ENCODE measurements at regions not wholly inside any gene's neighbourhood (a gene's known extent, or its start where the extent isn't known, plus 50 kb on each side); places are given as distances from the start of the nearest gene placed in this dataset.

GRCh38 chr2:176490061-176490861 lies 221.0 kb downstream of the MTX2 start:
- H2AFZ ChIP-seq: peak overlapping the region; percentile 40
- peak overlapping the region; percentile 69 for H3K4me2 ChIP-seq
- WGBS (ENCODE audit: low lambda C conversion rate, missing lambda C conversion rate): 37% methylated on average over 47 of the region's 47 CpGs
- H3K36me3 ChIP-seq (replicated peaks; ENCODE audit: insufficient read depth, low read depth): no peaks in the 10 kb centered on the region
- no peak overlapping the region for H3K4me3 ChIP-seq
- H3K4me1 ChIP-seq (ENCODE audit: insufficient read depth): peaks cover 18% of the 10 kb centered on the region
- H3K27me3 ChIP-seq: no peaks in the 10 kb centered on the region
- peak overlapping the region; percentile 69 for H3K27ac ChIP-seq
- DNase-seq (ENCODE audit: low spot score): peak; percentile 49
- no peaks in the 10 kb centered on the region for H4K20me1 ChIP-seq (ENCODE audit: insufficient read depth, poor library complexity, severe bottlenecking)
- H3K9me2 ChIP-seq (replicated peaks; ENCODE audit: insufficient read depth): no peaks in the 10 kb centered on the region
- no peaks in the 10 kb centered on the region for H3K9me3 ChIP-seq (ENCODE audit: low read depth)
- no peaks in the 10 kb centered on the region for H3K79me2 ChIP-seq
- no peak for TF ChIP-seq CTCF (IDR thresholded peaks at IDR 0.05; ENCODE audit: poor library complexity)
- TF ChIP-seq EZH2phosphoT487 (IDR thresholded peaks at IDR 0.05; ENCODE audit: low read depth, severe bottlenecking, unreplicated experiment): no peak
- no peak for TF ChIP-seq EZH2 (IDR thresholded peaks at IDR 0.05; ENCODE audit: borderline replicate concordance)

GRCh38 chr2:176491172-176491904 lies 222.1 kb downstream of the MTX2 start:
- peak overlapping the region; percentile 69 for H3K27ac ChIP-seq
- peaks cover 18% of the 10 kb centered on the region for H3K4me1 ChIP-seq (ENCODE audit: insufficient read depth)

GRCh38 chr2:176492583-176492982 lies 223.3 kb downstream of the MTX2 start:
- no peaks in the 10 kb centered on the region for H3K9me3 ChIP-seq (ENCODE audit: low read depth)
- no peaks in the 10 kb centered on the region for H3K36me3 ChIP-seq (replicated peaks; ENCODE audit: insufficient read depth, low read depth)
- peaks cover 5% of the 10 kb centered on the region for H3K27me3 ChIP-seq
- no peak for TF ChIP-seq CTCF (IDR thresholded peaks at IDR 0.05; ENCODE audit: poor library complexity)
- TF ChIP-seq EZH2phosphoT487 (IDR thresholded peaks at IDR 0.05; ENCODE audit: low read depth, severe bottlenecking, unreplicated experiment): no peak
- TF ChIP-seq EZH2 (IDR thresholded peaks at IDR 0.05; ENCODE audit: borderline replicate concordance): no peak
- H2AFZ ChIP-seq: no peak overlapping the region
- peaks cover 18% of the 10 kb centered on the region for H3K4me1 ChIP-seq (ENCODE audit: insufficient read depth)
- H3K4me3 ChIP-seq: no peak overlapping the region
- no peak overlapping the region for H3K4me2 ChIP-seq
- H3K27ac ChIP-seq: no peak overlapping the region
- DNase-seq (ENCODE audit: low spot score): no peak
- H3K9me2 ChIP-seq (replicated peaks; ENCODE audit: insufficient read depth): no peaks in the 10 kb centered on the region
- H3K79me2 ChIP-seq: no peaks in the 10 kb centered on the region
- H4K20me1 ChIP-seq (ENCODE audit: insufficient read depth, poor library complexity, severe bottlenecking): no peaks in the 10 kb centered on the region
- WGBS (ENCODE audit: low lambda C conversion rate, missing lambda C conversion rate): 89% methylated on average over 1 of the region's 1 CpG

More at GRCh38 chr2:176491172-176491904, 222.1 kb downstream of the MTX2 start:
- 57% methylated on average over 9 of the region's 9 CpGs for WGBS (ENCODE audit: low lambda C conversion rate, missing lambda C conversion rate)
- no peak overlapping the region for H3K4me3 ChIP-seq
- no peaks in the 10 kb centered on the region for H3K9me3 ChIP-seq (ENCODE audit: low read depth)
- H3K79me2 ChIP-seq: no peaks in the 10 kb centered on the region
- TF ChIP-seq EZH2 (IDR thresholded peaks at IDR 0.05; ENCODE audit: borderline replicate concordance) (no peak), CTCF (IDR thresholded peaks at IDR 0.05; ENCODE audit: poor library complexity) (no peak), EZH2phosphoT487 (IDR thresholded peaks at IDR 0.05; ENCODE audit: low read depth, severe bottlenecking, unreplicated experiment) (no peak)
- H3K4me2 ChIP-seq: peak overlapping the region; percentile 69
- no peak overlapping the region for H2AFZ ChIP-seq
- no peaks in the 10 kb centered on the region for H3K9me2 ChIP-seq (replicated peaks; ENCODE audit: insufficient read depth)
- H3K27me3 ChIP-seq: peaks cover 1% of the 10 kb centered on the region
- H3K36me3 ChIP-seq (replicated peaks; ENCODE audit: insufficient read depth, low read depth): no peaks in the 10 kb centered on the region
- DNase-seq (ENCODE audit: low spot score): peak; percentile 68
- H4K20me1 ChIP-seq (ENCODE audit: insufficient read depth, poor library complexity, severe bottlenecking): no peaks in the 10 kb centered on the region
